AG10803 (cell line): ENCODE measurements at regions not wholly inside any gene's neighbourhood (a gene's known extent, or its start where the extent isn't known, plus 50 kb on each side); places are given as distances from the start of the nearest gene placed in this dataset.

Experiments used
- DNase-seq: peaks from one replicate; pipeline ENCODE4 v3.0.0; 2010; ENCODE audit warnings: low read depth
- H3K4me3 ChIP-seq: 2 replicates; pipeline ENCODE4 v1.5.1; 2011; ENCODE audit warnings: mild to moderate bottlenecking, low read length, control low read depth
- CTCF ChIP-seq: conservative IDR thresholded peaks from 2 replicates; pipeline ENCODE4 v1.5.1; 2011; ENCODE audit warnings: mild to moderate bottlenecking, low read length, control low read depth, inconsistent platforms

GRCh38 chr9:1829719-1830118 is 185.4 kb upstream of the SMARCA2 start:
- no peak for DNase-seq
- no peak overlapping the region for H3K4me3 ChIP-seq
- TF ChIP-seq CTCF = no peak

GRCh38 chr9:1832960-1833359 is 182.2 kb upstream of the SMARCA2 start:
- TF ChIP-seq CTCF = no peak
- DNase-seq = no peak
- H3K4me3 ChIP-seq = no peak overlapping the region

GRCh38 chr9:1837453-1838084 is 177.6 kb upstream of the SMARCA2 start:
- peak; percentile 65 for TF ChIP-seq CTCF
- H3K4me3 ChIP-seq = no peak overlapping the region
- DNase-seq = peak; percentile 40

GRCh38 chr9:1839909-1840308 is 175.2 kb upstream of the SMARCA2 start:
- H3K4me3 ChIP-seq = no peak overlapping the region
- TF ChIP-seq CTCF = no peak
- no peak for DNase-seq

- TF ChIP-seq CTCF = no peak
- H3K4me3 ChIP-seq = no peak overlapping the region
- DNase-seq = no peak
Observed at GRCh38 chr9:1845425-1845824, 169.7 kb upstream of the SMARCA2 start.

GRCh38 chr9:1855726-1856125 is 159.4 kb upstream of the SMARCA2 start:
- DNase-seq = no peak
- TF ChIP-seq CTCF = no peak
- no peak overlapping the region for H3K4me3 ChIP-seq

- H3K4me3 ChIP-seq = no peak overlapping the region
- TF ChIP-seq CTCF = no peak
- no peak for DNase-seq
Observed at GRCh38 chr9:1857808-1858207, 157.3 kb upstream of the SMARCA2 start.
